Neural progenitor cell (in vitro differentiated cells): ENCODE measurements at regions not wholly inside any gene's neighbourhood (a gene's known extent, or its start where the extent isn't known, plus 50 kb on each side); places are given as distances from the start of the nearest gene placed in this dataset.

Source experiments
- DNase-seq: peaks from one replicate; pipeline ENCODE4 v3.0.0-alpha.2; 2016; ENCODE audit warnings: low spot score
- H2AFZ ChIP-seq: fragments of 200-600 bp; sonication (generic); replicated peaks from 2 replicates; pipeline ENCODE4 v1.6.1; 2016; ENCODE audit warnings: antibody characterized with exemption
- H3F3A ChIP-seq: fragments of 200-600 bp; sonication (generic); 2 replicates; pipeline ENCODE4 v1.6.1; 2016; ENCODE audit warnings: antibody characterized with exemption, low read depth
- H3K27ac ChIP-seq: fragments of 200-600 bp; sonication (generic); 2 replicates; pipeline ENCODE4 v1.5.1; 2016; ENCODE audit warnings: mild to moderate bottlenecking
- H3K27me3 ChIP-seq: fragments of 200-600 bp; sonication (generic); 2 replicates; pipeline ENCODE4 v1.6.1; 2016; ENCODE audit warnings: mild to moderate bottlenecking, moderate library complexity
- H3K36me3 ChIP-seq: fragments of 200-600 bp; sonication (generic); 2 replicates; pipeline ENCODE4 v1.5.1; 2016
- H3K4me1 ChIP-seq: fragments of 200-600 bp; sonication (generic); 2 replicates; pipeline ENCODE4 v1.6.1; 2016; ENCODE audit warnings: mixed run types
- H3K4me2 ChIP-seq: fragments of 200-600 bp; sonication (generic); 2 replicates; pipeline ENCODE4 v1.6.1; 2016
- H3K4me3 ChIP-seq: fragments of 200-600 bp; sonication (generic); 2 replicates; pipeline ENCODE4 v1.5.1; 2016
- H3K79me2 ChIP-seq: fragments of 200-600 bp; sonication (generic); 2 replicates; pipeline ENCODE4 v1.6.1; 2016; ENCODE audit warnings: low read depth
- H3K9ac ChIP-seq: fragments of 200-600 bp; sonication (generic); 2 replicates; pipeline ENCODE4 v1.6.1; 2016
- H3K9me3 ChIP-seq: fragments of 200-600 bp; sonication (generic); 2 replicates; pipeline ENCODE4 v1.5.1; 2016; ENCODE audit warnings: low read depth
- H4K20me1 ChIP-seq: fragments of 200-600 bp; sonication (generic); 2 replicates; pipeline ENCODE4 v1.6.1; 2016; ENCODE audit warnings: low read depth
- H3K27ac Mint-ChIP-seq: 3 replicates; pipeline ENCODE4 v1.8.0; 2021; ENCODE audit warnings: mixed read lengths
- H3K27me3 Mint-ChIP-seq: 2 replicates; pipeline ENCODE4 v1.8.0; 2022; ENCODE audit warnings: low read depth, mild to moderate bottlenecking, inconsistent platforms, moderate library complexity, mixed read lengths; ENCODE audit not compliant: insufficient read depth
- H3K36me3 Mint-ChIP-seq: 3 replicates; pipeline ENCODE4 v1.8.0; 2021; ENCODE audit warnings: mixed read lengths
- H3K4me1 Mint-ChIP-seq: 3 replicates; pipeline ENCODE4 v1.8.0; 2021; ENCODE audit warnings: mixed read lengths
- H3K4me3 Mint-ChIP-seq: 3 replicates; pipeline ENCODE4 v1.8.0; 2021; ENCODE audit warnings: mild to moderate bottlenecking, moderate library complexity, mixed read lengths
- H3K9me3 Mint-ChIP-seq: 3 replicates; pipeline ENCODE4 v1.8.0; 2020; ENCODE audit warnings: mixed read lengths
- EZH2 ChIP-seq: fragments of 200-600 bp; sonication (generic); IDR thresholded peaks from 2 replicates; pipeline ENCODE4 v1.6.1; 2017; ENCODE audit warnings: antibody characterized with exemption, mild to moderate bottlenecking, moderate library complexity
- EZH2phosphoT487 ChIP-seq: fragments of 200-600 bp; sonication (generic); IDR thresholded peaks from 2 replicates; pipeline ENCODE4 v1.6.1; 2017; ENCODE audit warnings: antibody characterized with exemption
- TF ChIP-seq, protein P1 (sequence below): fragments of 200-600 bp; sonication (generic); IDR thresholded peaks from 2 replicates; pipeline ENCODE4 v1.5.1; 2017; ENCODE audit warnings: antibody characterized with exemption, mild to moderate bottlenecking

DNA sequence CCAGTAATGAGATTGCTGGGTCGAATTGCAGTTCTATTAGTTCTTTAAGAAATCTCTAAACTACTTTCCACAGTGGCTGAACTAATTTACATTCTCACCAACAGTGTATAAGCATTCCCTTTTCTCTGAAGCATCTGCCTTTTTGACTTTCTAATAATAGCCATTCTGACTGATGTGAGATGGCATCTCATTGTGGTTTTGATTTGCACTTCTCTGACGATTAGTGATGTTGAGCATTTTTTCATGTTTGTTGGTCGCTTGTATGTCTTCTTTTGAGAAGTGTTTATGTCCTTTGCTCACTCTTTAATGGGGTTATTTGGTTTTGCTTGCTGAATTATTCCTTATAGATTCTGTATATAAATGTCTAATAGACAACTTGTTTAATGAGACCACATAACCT, 69.6 kb upstream of the UGP2 start:
- Mint-ChIP-seq H3K27ac (no peak overlapping the region), H3K4me1 (no peaks in the 10 kb centered on the region), H3K27me3 (no peaks in the 10 kb centered on the region), H3K9me3 (peaks cover 8% of the 10 kb centered on the region), H3K36me3 (no peaks in the 10 kb centered on the region), H3K4me3 (no peak overlapping the region)
- no peak overlapping the region for H2AFZ ChIP-seq
- H3K9ac ChIP-seq: no peak overlapping the region
- no peak overlapping the region for H3K4me2 ChIP-seq
- DNase-seq: no peak
- peaks cover 9% of the 10 kb centered on the region for H3F3A ChIP-seq
- peaks cover 10% of the 10 kb centered on the region for H3K9me3 ChIP-seq
- H3K36me3 ChIP-seq: peaks cover 9% of the 10 kb centered on the region
- no peaks in the 10 kb centered on the region for H4K20me1 ChIP-seq
- H3K4me3 ChIP-seq: no peak overlapping the region
- TF ChIP-seq EZH2phosphoT487 (no peak), EZH2 (no peak)
- TF ChIP-seq, protein P1, sequence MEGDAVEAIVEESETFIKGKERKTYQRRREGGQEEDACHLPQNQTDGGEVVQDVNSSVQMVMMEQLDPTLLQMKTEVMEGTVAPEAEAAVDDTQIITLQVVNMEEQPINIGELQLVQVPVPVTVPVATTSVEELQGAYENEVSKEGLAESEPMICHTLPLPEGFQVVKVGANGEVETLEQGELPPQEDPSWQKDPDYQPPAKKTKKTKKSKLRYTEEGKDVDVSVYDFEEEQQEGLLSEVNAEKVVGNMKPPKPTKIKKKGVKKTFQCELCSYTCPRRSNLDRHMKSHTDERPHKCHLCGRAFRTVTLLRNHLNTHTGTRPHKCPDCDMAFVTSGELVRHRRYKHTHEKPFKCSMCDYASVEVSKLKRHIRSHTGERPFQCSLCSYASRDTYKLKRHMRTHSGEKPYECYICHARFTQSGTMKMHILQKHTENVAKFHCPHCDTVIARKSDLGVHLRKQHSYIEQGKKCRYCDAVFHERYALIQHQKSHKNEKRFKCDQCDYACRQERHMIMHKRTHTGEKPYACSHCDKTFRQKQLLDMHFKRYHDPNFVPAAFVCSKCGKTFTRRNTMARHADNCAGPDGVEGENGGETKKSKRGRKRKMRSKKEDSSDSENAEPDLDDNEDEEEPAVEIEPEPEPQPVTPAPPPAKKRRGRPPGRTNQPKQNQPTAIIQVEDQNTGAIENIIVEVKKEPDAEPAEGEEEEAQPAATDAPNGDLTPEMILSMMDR: no peak
- no peaks in the 10 kb centered on the region for H3K27me3 ChIP-seq
- H3K27ac ChIP-seq: no peak overlapping the region
- H3K79me2 ChIP-seq: no peaks in the 10 kb centered on the region
- peaks cover 4% of the 10 kb centered on the region for H3K4me1 ChIP-seq

DNA sequence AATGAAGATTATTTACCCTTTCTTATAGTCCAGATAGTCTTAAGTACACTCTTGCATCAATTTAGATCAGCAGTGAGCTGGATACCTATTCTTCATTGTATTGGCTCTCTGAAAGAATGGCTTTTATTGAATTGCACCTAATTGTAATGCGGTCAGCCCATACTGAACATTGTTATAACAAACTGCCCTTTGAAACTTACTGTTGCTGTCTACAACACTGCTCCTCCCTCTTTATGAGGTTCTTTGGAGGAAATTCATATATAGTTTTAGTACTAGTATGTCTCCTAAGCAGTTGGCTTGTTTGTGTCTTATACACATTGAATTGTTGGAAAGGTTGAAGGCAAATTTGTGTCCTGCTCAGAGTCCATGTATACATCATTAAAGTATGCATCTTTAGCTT, 66.5 kb upstream of the UGP2 start:
- no peak overlapping the region for H3K4me2 ChIP-seq
- no peak for DNase-seq
- H3K27me3 Mint-ChIP-seq: no peaks in the 10 kb centered on the region
- no peak overlapping the region for H3K4me3 ChIP-seq
- H3K9me3 Mint-ChIP-seq: no peaks in the 10 kb centered on the region
- H3K27me3 ChIP-seq: no peaks in the 10 kb centered on the region
- no peak overlapping the region for H3K27ac ChIP-seq
- H3K36me3 Mint-ChIP-seq: no peaks in the 10 kb centered on the region
- H3K4me3 Mint-ChIP-seq: no peak overlapping the region
- H3K9me3 ChIP-seq: no peaks in the 10 kb centered on the region
- no peaks in the 10 kb centered on the region for H3K79me2 ChIP-seq
- no peaks in the 10 kb centered on the region for H4K20me1 ChIP-seq
- TF ChIP-seq EZH2 (no peak), EZH2phosphoT487 (no peak)
- TF ChIP-seq, protein P1: no peak
- no peak overlapping the region for H2AFZ ChIP-seq
- H3K27ac Mint-ChIP-seq: no peak overlapping the region
- H3K4me1 Mint-ChIP-seq: no peaks in the 10 kb centered on the region
- peaks cover 5% of the 10 kb centered on the region for H3K4me1 ChIP-seq
- H3K9ac ChIP-seq: no peak overlapping the region
- no peaks in the 10 kb centered on the region for H3K36me3 ChIP-seq
- H3F3A ChIP-seq: peaks cover 2% of the 10 kb centered on the region

DNA sequence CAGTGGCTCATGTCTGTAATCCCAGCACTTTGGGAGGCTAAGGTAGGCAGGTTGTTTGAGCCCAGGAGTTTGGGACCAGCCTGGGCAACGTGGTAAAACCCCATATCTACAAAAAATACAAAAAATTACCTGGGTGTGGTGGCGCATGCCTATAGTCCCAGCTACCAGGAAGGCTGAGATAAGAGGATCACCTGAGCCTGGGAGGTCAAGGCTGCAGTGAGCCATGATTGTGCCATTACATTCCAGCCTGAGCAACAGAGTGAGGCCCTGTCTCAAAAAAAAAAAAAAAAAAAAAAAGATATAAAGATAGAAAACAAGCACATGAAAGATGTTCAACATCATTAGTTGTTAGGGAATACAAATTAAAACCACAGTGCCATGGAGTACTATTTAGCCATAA, 65.3 kb upstream of the UGP2 start:
- Histone ChIP-seq H4K20me1 (no peaks in the 10 kb centered on the region), H3K4me3 (no peak overlapping the region), H3K9ac (no peak overlapping the region), H3K27me3 (no peaks in the 10 kb centered on the region), H3K36me3 (no peaks in the 10 kb centered on the region), H2AFZ (no peak overlapping the region), H3K9me3 (no peaks in the 10 kb centered on the region), H3K4me1 (peaks cover 13% of the 10 kb centered on the region), H3K27ac (no peak overlapping the region), H3K4me2 (no peak overlapping the region), H3K79me2 (no peaks in the 10 kb centered on the region), H3F3A (peaks cover 9% of the 10 kb centered on the region)
- Mint-ChIP-seq H3K4me1 (peaks cover 8% of the 10 kb centered on the region), H3K36me3 (no peaks in the 10 kb centered on the region), H3K27ac (no peak overlapping the region), H3K4me3 (no peak overlapping the region), H3K27me3 (no peaks in the 10 kb centered on the region), H3K9me3 (no peaks in the 10 kb centered on the region)
- DNase-seq: no peak
- TF ChIP-seq EZH2phosphoT487 (no peak), EZH2 (no peak)
- TF ChIP-seq, protein P1: no peak

DNA sequence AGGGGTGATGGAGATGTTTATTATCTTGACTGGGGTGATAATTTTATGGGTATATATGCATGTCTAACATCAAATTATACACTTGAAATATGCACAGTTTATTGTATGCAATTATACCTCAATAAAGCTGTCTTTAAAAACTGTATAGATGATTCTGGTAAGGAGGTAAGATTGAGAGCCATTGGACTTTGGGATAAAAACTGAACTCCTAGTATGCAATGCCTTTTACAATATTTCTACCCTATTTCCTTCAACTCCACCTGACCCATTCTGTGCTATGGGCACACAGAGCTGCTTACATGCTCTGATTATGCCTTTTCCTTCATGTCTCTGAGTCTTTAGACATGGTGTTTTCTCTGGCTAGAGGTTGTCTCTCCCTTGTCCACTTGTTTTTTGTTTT, 63.9 kb upstream of the UGP2 start:
- DNase-seq: no peak
- Mint-ChIP-seq H3K9me3 (no peaks in the 10 kb centered on the region), H3K4me1 (peaks cover 8% of the 10 kb centered on the region), H3K27me3 (no peaks in the 10 kb centered on the region), H3K27ac (no peak overlapping the region), H3K36me3 (no peaks in the 10 kb centered on the region), H3K4me3 (no peak overlapping the region)
- no peaks in the 10 kb centered on the region for H3K27me3 ChIP-seq
- H3K36me3 ChIP-seq: no peaks in the 10 kb centered on the region
- no peaks in the 10 kb centered on the region for H4K20me1 ChIP-seq
- H2AFZ ChIP-seq: no peak overlapping the region
- no peak overlapping the region for H3K4me2 ChIP-seq
- H3K27ac ChIP-seq: no peak overlapping the region
- no peaks in the 10 kb centered on the region for H3K79me2 ChIP-seq
- H3K9ac ChIP-seq: no peak overlapping the region
- H3K4me3 ChIP-seq: no peak overlapping the region
- H3K9me3 ChIP-seq: no peaks in the 10 kb centered on the region
- H3F3A ChIP-seq: peaks cover 9% of the 10 kb centered on the region
- TF ChIP-seq, protein P1: no peak
- TF ChIP-seq EZH2phosphoT487: no peak
- no peak for TF ChIP-seq EZH2
- peaks cover 13% of the 10 kb centered on the region for H3K4me1 ChIP-seq
